Gastrocnemius medialis (tissue), 4 donors: ENCODE measurements at regions not wholly inside any gene's neighbourhood (a gene's known extent, or its start where the extent isn't known, plus 50 kb on each side); places are given as distances from the start of the nearest gene placed in this dataset.

Experiments used
- CTCF ChIP-seq, 5 experiments: fragments of 450-650 bp in 3 of 5; fragments of 200-600 bp in 2 of 5; sonication (generic) in 2 of 5; IDR thresholded peaks in 4 of 5; conservative IDR thresholded peaks in 1 of 5; 1 replicate in 4 of 5; 2 replicates in 1 of 5; pipeline ENCODE4 v1.5.1; 2016 to 2019; ENCODE audit warnings: antibody characterized with exemption in 5 of 5, mild to moderate bottlenecking in 3 of 5, moderate library complexity in 3 of 5
- POLR2A ChIP-seq, 2 donors: fragments of 450-650 bp; IDR thresholded peaks; one replicate each; pipeline ENCODE4 v1.6.1; 2017; ENCODE audit warnings: antibody characterized with exemption in 2 of 2, mild to moderate bottlenecking in 2 of 2, moderate library complexity in 2 of 2

GRCh38 chr5:141760753-141761152 is 78.7 kb upstream of the ARAP3 start:
- TF ChIP-seq POLR2A (IDR thresholded peaks at IDR 0.05) (no peak), CTCF (IDR thresholded peaks at IDR 0.05 in 4 of 5, conservative IDR thresholded peaks at IDR 0.05 in 1 of 5) (no peak)
